HCT116 (cell line): ENCODE measurements at regions not wholly inside any gene's neighbourhood (a gene's known extent, or its start where the extent isn't known, plus 50 kb on each side); places are given as distances from the start of the nearest gene placed in this dataset.

ENCODE experiments used
- ATAC-seq: fragments of 200-7000 bp; cut with Tn5 transposase; 2 replicates; pipeline ENCODE4 v1.9.1; 2020; ENCODE audit warnings: mild to moderate bottlenecking, moderate library complexity
- BruUV-seq: library from RNA; stranded (reverse); fragments of 400-500 nt; replicated peaks from 2 replicates; lab custom pipeline; 2021; lab: Mats Ljungman, UMichigan
- CTCF ChIA-PET: fragments of 300-600 bp; sonication (Branson Sonifier 250); formaldehyde crosslinking; loops from one replicate; lab custom pipeline; 2021; ENCODE audit warnings: antibody characterized with exemption; lab: Charles Lee
- POLR2A ChIA-PET: fragments of 300-600, 350-600 bp; sonication (Branson Sonifier 250); formaldehyde crosslinking; loops from one replicate; lab custom pipeline; 2021; ENCODE audit warnings: antibody characterized with exemption; lab: Charles Lee
- RAD21 ChIA-PET, 2 experiments: fragments of 300-600 bp; sonication (Branson Sonifier 250); formaldehyde crosslinking; loops; one replicate each; lab custom pipeline; 2023; ENCODE audit warnings: low total read pairs in 2 of 2; ENCODE audit not compliant: uncharacterized antibody in 2 of 2, unreplicated experiment in 2 of 2, low non-redundant PET in 1 of 2; lab: Charles Lee
- DNase-seq: peaks from one replicate; pipeline ENCODE4 v3.0.0-alpha.2; 2010; ENCODE audit warnings: low read depth, low spot score
- H2AFZ ChIP-seq: fragments of 200-600 bp; shearing (Covaris generic), sonication (generic); 2 replicates; pipeline ENCODE4 v1.6.1; 2017; ENCODE audit warnings: low read depth, mixed run types, mixed read lengths, antibody characterized with exemption, low read length; ENCODE audit not compliant: poor library complexity, severe bottlenecking
- H3K27ac ChIP-seq: 2 replicates; pipeline ENCODE4 v1.5.1; 2012; ENCODE audit warnings: low read depth, low read length
- H3K27me3 ChIP-seq: fragments of 200-600 bp; sonication (generic); 2 replicates; pipeline ENCODE4 v1.6.1; 2016; ENCODE audit warnings: mixed run types, low read length, mixed read lengths; ENCODE audit not compliant: insufficient read depth
- H3K36me3 ChIP-seq, 2 experiments: fragments of 200-500 bp in 1 of 2; fragments of 200-600 bp in 1 of 2; sonication (Bioruptor generic) in 1 of 2; sonication (generic) in 1 of 2; 2 replicates each; pipeline versions ENCODE4 v1.5.1 to v1.6.1; 2014 to 2016; ENCODE audit warnings: low read length in 2 of 2, inconsistent platforms in 1 of 2, mixed read lengths in 1 of 2, mixed run types in 1 of 2; ENCODE audit not compliant: insufficient read depth in 2 of 2, control insufficient read depth in 1 of 2
- H3K4me1 ChIP-seq, 2 experiments: fragments of 200-600 bp in 1 of 2; sonication (generic) in 1 of 2; 2 replicates each; pipeline versions ENCODE4 v1.5.1 to v1.6.1; 2012 to 2017; ENCODE audit warnings: low read length in 2 of 2, inconsistent platforms in 1 of 2, mild to moderate bottlenecking in 1 of 2, mixed read lengths in 1 of 2, mixed run types in 1 of 2, moderate library complexity in 1 of 2; ENCODE audit not compliant: insufficient read depth in 2 of 2, control insufficient read depth in 1 of 2
- H3K4me2 ChIP-seq: fragments of 200-600 bp; sonication (generic); 2 replicates; pipeline ENCODE4 v1.6.1; 2017; ENCODE audit warnings: mixed run types, low read length, mixed read lengths
- H3K4me3 ChIP-seq, 2 experiments: fragments of 200-600 bp in 1 of 2; sonication (generic) in 1 of 2; replicated peaks in 1 of 2; 2 replicates each; pipeline ENCODE4 v1.5.1; 2011 to 2016; ENCODE audit warnings: low read length in 2 of 2, control low read depth in 1 of 2, low read depth in 1 of 2, mild to moderate bottlenecking in 1 of 2, mixed read lengths in 1 of 2, mixed run types in 1 of 2
- H3K79me2 ChIP-seq: fragments of 200-600 bp; sonication (generic); 2 replicates; pipeline ENCODE4 v1.6.1; 2017; ENCODE audit warnings: mild to moderate bottlenecking, mixed run types, low read length, moderate library complexity, mixed read lengths; ENCODE audit not compliant: insufficient read depth
- H3K9ac ChIP-seq: fragments of 200-600 bp; sonication (generic); 2 replicates; pipeline ENCODE4 v1.6.1; 2016; ENCODE audit warnings: low read length, mixed read lengths
- H3K9me2 ChIP-seq: fragments of 200-600 bp; sonication (generic), shearing (Covaris generic); 2 replicates; pipeline ENCODE4 v1.6.1; 2017; ENCODE audit warnings: mixed run types, mild to moderate bottlenecking, moderate library complexity; ENCODE audit not compliant: insufficient read depth
- H3K9me3 ChIP-seq, 2 experiments: fragments of 200-500 bp in 1 of 2; fragments of 200-600 bp in 1 of 2; sonication (Bioruptor generic) in 1 of 2; sonication (generic) in 1 of 2; 2 replicates each; pipeline ENCODE4 v1.6.1; 2014 to 2017; ENCODE audit warnings: low read length in 2 of 2, mixed read lengths in 2 of 2, inconsistent platforms in 1 of 2, low read depth in 1 of 2, mild to moderate bottlenecking in 1 of 2, mixed run types in 1 of 2, moderate library complexity in 1 of 2; ENCODE audit not compliant: control insufficient read depth in 1 of 2, insufficient read depth in 1 of 2
- H4K20me1 ChIP-seq: fragments of 200-600 bp; sonication (generic), shearing (Covaris generic); 2 replicates; pipeline ENCODE4 v1.6.1; 2017; ENCODE audit warnings: mixed run types, mild to moderate bottlenecking, moderate library complexity; ENCODE audit not compliant: insufficient read depth
- CBX3 ChIP-seq: IDR thresholded peaks from 2 replicates; pipeline ENCODE4 v1.6.1; 2012; ENCODE audit warnings: low read depth
- ELF1 ChIP-seq: IDR thresholded peaks from 2 replicates; pipeline ENCODE4 v1.6.1; 2012; ENCODE audit warnings: low read depth, borderline replicate concordance
- EZH2phosphoT487 ChIP-seq: fragments of 200-600 bp; IDR thresholded peaks from 2 replicates; pipeline ENCODE4 v1.6.1; 2018; ENCODE audit warnings: antibody characterized with exemption, borderline replicate concordance
- FOSL1 ChIP-seq: IDR thresholded peaks from 2 replicates; pipeline ENCODE4 v1.6.1; 2012; ENCODE audit warnings: low read depth
- POLR2A ChIP-seq: IDR thresholded peaks from 2 replicates; pipeline ENCODE4 v1.7.0; 2011; ENCODE audit warnings: borderline replicate concordance; ENCODE audit not compliant: insufficient read depth, insufficient read length; ENCODE audit errors: extremely low read depth
- RAD21 ChIP-seq: IDR thresholded peaks from 2 replicates; pipeline ENCODE4 v1.6.1; 2012; ENCODE audit warnings: low read depth, mild to moderate bottlenecking
- SP1 ChIP-seq: IDR thresholded peaks from 2 replicates; pipeline ENCODE4 v1.6.1; 2012; ENCODE audit warnings: low read depth
- SRF ChIP-seq: IDR thresholded peaks from 2 replicates; pipeline ENCODE4 v1.6.1; 2012; ENCODE audit warnings: low read depth
- YY1 ChIP-seq: IDR thresholded peaks from 2 replicates; pipeline ENCODE4 v1.6.1; 2011; ENCODE audit warnings: low read length, low read depth, moderate library complexity, mild to moderate bottlenecking; ENCODE audit not compliant: insufficient replicate concordance; ENCODE audit errors: extremely low read depth
- ZFX ChIP-seq: fragments of 450-650 bp; IDR thresholded peaks from 2 replicates; pipeline ENCODE4 v1.6.1; 2017
- intact Hi-C: fragments of 100-400 bp; cut with micrococcal nuclease; formaldehyde crosslinking; loops from 2 replicates; pipeline ENCODE4 v1.10.0; 2022
- TF ChIP-seq, protein P1 (sequence below), 3 experiments: fragments of 200-600 bp in 1 of 3; sonication (generic) in 1 of 3; IDR thresholded peaks in 2 of 3; conservative IDR thresholded peaks in 1 of 3; 2 replicates each; pipeline ENCODE4 v1.5.1; 2012 to 2017; ENCODE audit warnings: low read depth in 2 of 3, low read length in 2 of 3, antibody characterized with exemption in 1 of 3, borderline replicate concordance in 1 of 3, control low read depth in 1 of 3, mild to moderate bottlenecking in 1 of 3, mixed read lengths in 1 of 3, mixed run types in 1 of 3, moderate library complexity in 1 of 3; ENCODE audit not compliant: insufficient read depth in 1 of 3
- TF ChIP-seq, protein P2 (sequence below): IDR thresholded peaks from 2 replicates; pipeline ENCODE4 v1.6.1; 2012
- TF ChIP-seq, protein P3 (sequence below): IDR thresholded peaks from 2 replicates; pipeline ENCODE4 v1.6.1; 2011; ENCODE audit warnings: mild to moderate bottlenecking, low read length, moderate library complexity; ENCODE audit not compliant: insufficient replicate concordance; ENCODE audit errors: extremely low read depth
- TF ChIP-seq, protein P4 (sequence below): IDR thresholded peaks from 2 replicates; pipeline ENCODE4 v1.6.1; 2012

DNA sequence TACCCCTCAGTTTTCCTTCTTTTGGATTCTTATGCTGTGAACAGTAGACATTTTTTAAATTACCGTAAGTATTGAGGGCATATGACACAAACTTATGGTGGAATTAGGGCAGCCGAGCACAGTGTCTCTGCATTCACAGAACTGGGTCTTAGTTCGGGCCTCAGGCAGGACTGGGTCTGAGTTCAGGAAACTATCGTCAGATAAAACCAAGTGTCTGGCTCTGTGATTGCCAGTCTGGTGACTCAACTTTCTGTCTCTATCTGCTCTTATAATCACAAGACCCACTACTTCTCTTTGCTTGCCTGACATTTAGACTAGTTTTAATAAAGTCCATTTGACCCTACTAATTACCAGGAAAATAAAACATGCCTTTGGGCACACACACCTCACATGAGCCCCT, 146.2 kb downstream of the LMLN start (continued):
- TF ChIP-seq ZFX (no peak), ELF1 (no peak), EZH2phosphoT487 (no peak), SRF (no peak)
- TF ChIP-seq, protein P1, sequence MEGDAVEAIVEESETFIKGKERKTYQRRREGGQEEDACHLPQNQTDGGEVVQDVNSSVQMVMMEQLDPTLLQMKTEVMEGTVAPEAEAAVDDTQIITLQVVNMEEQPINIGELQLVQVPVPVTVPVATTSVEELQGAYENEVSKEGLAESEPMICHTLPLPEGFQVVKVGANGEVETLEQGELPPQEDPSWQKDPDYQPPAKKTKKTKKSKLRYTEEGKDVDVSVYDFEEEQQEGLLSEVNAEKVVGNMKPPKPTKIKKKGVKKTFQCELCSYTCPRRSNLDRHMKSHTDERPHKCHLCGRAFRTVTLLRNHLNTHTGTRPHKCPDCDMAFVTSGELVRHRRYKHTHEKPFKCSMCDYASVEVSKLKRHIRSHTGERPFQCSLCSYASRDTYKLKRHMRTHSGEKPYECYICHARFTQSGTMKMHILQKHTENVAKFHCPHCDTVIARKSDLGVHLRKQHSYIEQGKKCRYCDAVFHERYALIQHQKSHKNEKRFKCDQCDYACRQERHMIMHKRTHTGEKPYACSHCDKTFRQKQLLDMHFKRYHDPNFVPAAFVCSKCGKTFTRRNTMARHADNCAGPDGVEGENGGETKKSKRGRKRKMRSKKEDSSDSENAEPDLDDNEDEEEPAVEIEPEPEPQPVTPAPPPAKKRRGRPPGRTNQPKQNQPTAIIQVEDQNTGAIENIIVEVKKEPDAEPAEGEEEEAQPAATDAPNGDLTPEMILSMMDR (IDR thresholded peaks at IDR 0.05 in 2 of 3, conservative IDR thresholded peaks at IDR 0.05 in 1 of 3; ENCODE audit: borderline replicate concordance in 1 of 3, insufficient read depth in 1 of 3, low read depth in 2 of 3, low read length in 2 of 3), result no peak
- TF ChIP-seq, protein P2, sequence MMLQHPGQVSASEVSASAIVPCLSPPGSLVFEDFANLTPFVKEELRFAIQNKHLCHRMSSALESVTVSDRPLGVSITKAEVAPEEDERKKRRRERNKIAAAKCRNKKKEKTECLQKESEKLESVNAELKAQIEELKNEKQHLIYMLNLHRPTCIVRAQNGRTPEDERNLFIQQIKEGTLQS, result no peak
- TF ChIP-seq, protein P3, sequence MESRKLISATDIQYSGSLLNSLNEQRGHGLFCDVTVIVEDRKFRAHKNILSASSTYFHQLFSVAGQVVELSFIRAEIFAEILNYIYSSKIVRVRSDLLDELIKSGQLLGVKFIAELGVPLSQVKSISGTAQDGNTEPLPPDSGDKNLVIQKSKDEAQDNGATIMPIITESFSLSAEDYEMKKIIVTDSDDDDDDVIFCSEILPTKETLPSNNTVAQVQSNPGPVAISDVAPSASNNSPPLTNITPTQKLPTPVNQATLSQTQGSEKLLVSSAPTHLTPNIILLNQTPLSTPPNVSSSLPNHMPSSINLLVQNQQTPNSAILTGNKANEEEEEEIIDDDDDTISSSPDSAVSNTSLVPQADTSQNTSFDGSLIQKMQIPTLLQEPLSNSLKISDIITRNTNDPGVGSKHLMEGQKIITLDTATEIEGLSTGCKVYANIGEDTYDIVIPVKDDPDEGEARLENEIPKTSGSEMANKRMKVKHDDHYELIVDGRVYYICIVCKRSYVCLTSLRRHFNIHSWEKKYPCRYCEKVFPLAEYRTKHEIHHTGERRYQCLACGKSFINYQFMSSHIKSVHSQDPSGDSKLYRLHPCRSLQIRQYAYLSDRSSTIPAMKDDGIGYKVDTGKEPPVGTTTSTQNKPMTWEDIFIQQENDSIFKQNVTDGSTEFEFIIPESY, result no peak

DNA sequence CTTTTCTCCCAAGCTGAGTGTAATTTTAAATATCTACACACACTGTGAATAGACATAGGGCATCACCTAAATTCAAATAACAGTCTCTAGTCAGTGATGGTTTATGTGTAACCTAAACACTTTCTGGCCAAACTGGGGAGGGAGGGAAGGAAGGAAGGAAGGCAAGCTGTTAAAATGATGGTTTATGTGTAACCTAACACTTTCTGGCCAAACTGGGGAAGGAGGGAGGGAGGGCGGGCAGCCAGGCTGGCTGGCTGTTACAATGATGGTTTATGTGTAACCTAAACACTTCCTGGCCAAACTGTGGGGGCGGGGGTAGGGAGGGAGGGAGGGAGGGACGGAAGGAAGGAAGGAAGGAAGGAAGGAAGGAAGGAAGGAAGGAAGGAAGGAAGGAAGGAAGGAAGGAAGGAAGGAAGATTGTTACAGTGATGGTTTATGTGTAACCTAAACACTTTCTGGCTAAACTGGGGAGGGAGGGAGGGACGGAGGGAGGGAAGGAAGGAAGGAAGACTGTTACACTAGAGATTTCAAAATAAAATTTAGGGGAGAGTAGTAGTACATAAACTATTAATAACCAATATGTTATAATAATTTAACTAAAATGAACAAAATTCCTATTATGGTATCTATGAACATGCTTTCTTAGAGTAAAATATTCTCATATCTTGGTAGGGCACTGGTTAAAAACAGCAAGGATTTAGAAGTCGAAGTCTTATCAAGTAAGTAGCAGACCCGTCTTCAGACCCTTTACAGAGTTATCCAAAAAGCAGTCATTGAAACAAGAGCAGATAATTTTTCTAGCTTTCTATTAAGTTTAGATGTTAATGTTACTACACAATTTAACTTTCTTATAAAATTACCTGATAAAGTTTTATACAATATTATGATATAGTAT, 148.1 kb downstream of the LMLN start:
- ChIA-PET RAD21 (no interaction called here), CTCF (no interaction called here), POLR2A (no interaction called here)
- DNase-seq (no peak), ATAC-seq (peak; percentile 79)
- Histone ChIP-seq H3K27ac (no peak overlapping the region), H3K4me2 (peak overlapping the region; percentile 50; the same call in 1 of the 2 replicates), H3K4me3 (no peak overlapping the region), H2AFZ (peak overlapping the region; percentile 91), H3K36me3 (no peaks in the 10 kb centered on the region), H3K79me2 (no peaks in the 10 kb centered on the region), H4K20me1 (no peaks in the 10 kb centered on the region), H3K9me3 (no peaks in the 10 kb centered on the region), H3K9ac (no peak overlapping the region), H3K9me2 (no peaks in the 10 kb centered on the region), H3K4me1 (peaks cover 7 to 9% of the 10 kb centered on the region in 2 experiments; a peak in 3 of 4 replicates), H3K27me3 (no peaks in the 10 kb centered on the region)
- TF ChIP-seq SP1 (no peak), YY1 (no peak), POLR2A (no peak), CBX3 (no peak), SRF (no peak), FOSL1 (no peak), ELF1 (peak; percentile 11; the same call in 1 of the 2 replicates), RAD21 (no peak)
- TF ChIP-seq, protein P4, sequence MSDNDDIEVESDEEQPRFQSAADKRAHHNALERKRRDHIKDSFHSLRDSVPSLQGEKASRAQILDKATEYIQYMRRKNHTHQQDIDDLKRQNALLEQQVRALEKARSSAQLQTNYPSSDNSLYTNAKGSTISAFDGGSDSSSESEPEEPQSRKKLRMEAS, result no peak
- no TSS peak for BruUV-seq
- intact Hi-C loops, result no loop called here
